ENCODE measurements at regions not wholly inside any gene's neighbourhood (a gene's known extent, or its start where the extent isn't known, plus 50 kb on each side); places are given as distances from the start of the nearest gene placed in this dataset.
A peak's percentile ranks its signal among the peaks of the same experiment; 100 is the strongest.
"Not testable (repeated sequence)": the region's sequence is repeated elsewhere in the genome, so short reads cannot be mapped to it uniquely, and the experiment has no call there.

GRCh38 chr1:222470252-222470805 is 77.6 kb downstream of the HHIPL2 start:
- H3K4me3 Mint-ChIP-seq, H3K4me1 Mint-ChIP-seq, H3K9me3 Mint-ChIP-seq, DNase-seq, ATAC-seq, H3K27me3 Mint-ChIP-seq, H3K27ac Mint-ChIP-seq: not testable (repeated sequence)

- Mint-ChIP-seq H3K27ac (peak overlapping the region in 1 of 2 donors; percentile 61), H3K4me3 (peak overlapping the region in 1 of 2 donors; percentile 22), H3K4me1 (peaks cover 11% of the 10 kb centered on the region), H3K9me3 (no peaks in the 10 kb centered on the region), H3K27me3 (no peaks in the 10 kb centered on the region)
- DNase-seq (no peak), ATAC-seq (no peak)
Measured at GRCh38 chr1:222466150-222466865, 81.6 kb downstream of the HHIPL2 start.

- H3K4me1 Mint-ChIP-seq = peaks cover 11% of the 10 kb centered on the region
- H3K4me3 Mint-ChIP-seq = peak overlapping the region; percentile 81 to 82
- ATAC-seq (peak; percentile 94), DNase-seq (peak; percentile 87 to 88)
- peak overlapping the region; percentile 88 to 97 for H3K27ac Mint-ChIP-seq
- H3K9me3 Mint-ChIP-seq = no peaks in the 10 kb centered on the region
- no peaks in the 10 kb centered on the region for H3K27me3 Mint-ChIP-seq
Measured at GRCh38 chr1:222465211-222466041, 82.5 kb downstream of the HHIPL2 start.

- Mint-ChIP-seq H3K27ac (peak overlapping the region; percentile 75 to 97), H3K4me3 (peak overlapping the region; percentile 81 to 82), H3K27me3 (no peaks in the 10 kb centered on the region), H3K9me3 (no peaks in the 10 kb centered on the region), H3K4me1 (peaks cover 11% of the 10 kb centered on the region)
- peak; percentile 71 to 72 for DNase-seq
- peak; percentile 59 for ATAC-seq
Measured at GRCh38 chr1:222464841-222465210, 83.1 kb downstream of the HHIPL2 start.

- H3K27me3 Mint-ChIP-seq = no peaks in the 10 kb centered on the region
- H3K4me1 Mint-ChIP-seq = peaks cover 11% of the 10 kb centered on the region
- DNase-seq (no peak), ATAC-seq (no peak)
- no peak overlapping the region for H3K4me3 Mint-ChIP-seq
- H3K9me3 Mint-ChIP-seq = peaks cover 3 to 8% of the 10 kb centered on the region in 2 donors
- H3K27ac Mint-ChIP-seq = no peak overlapping the region
Measured at GRCh38 chr1:222463059-222463730, 84.7 kb downstream of the HHIPL2 start.

- Mint-ChIP-seq H3K27me3 (no peaks in the 10 kb centered on the region), H3K4me1 (peaks cover 11% of the 10 kb centered on the region), H3K4me3 (no peak overlapping the region), H3K9me3 (peaks cover 4 to 14% of the 10 kb centered on the region in 2 donors), H3K27ac (no peak overlapping the region)
- ATAC-seq = no peak
- DNase-seq = no peak
Measured at GRCh38 chr1:222462601-222463000, 85.3 kb downstream of the HHIPL2 start.

GRCh38 chr1:222461941-222462340 is 86.0 kb downstream of the HHIPL2 start:
- Mint-ChIP-seq H3K27ac (no peak overlapping the region), H3K4me3 (no peak overlapping the region), H3K4me1 (peaks cover 11% of the 10 kb centered on the region), H3K9me3 (peaks cover 10 to 21% of the 10 kb centered on the region in 2 donors), H3K27me3 (no peaks in the 10 kb centered on the region)
- ATAC-seq = no peak
- no peak for DNase-seq

GRCh38 chr1:222459652-222460051 is 88.3 kb downstream of the HHIPL2 start:
- Mint-ChIP-seq H3K4me3 (no peak overlapping the region), H3K4me1 (peaks cover 15% of the 10 kb centered on the region), H3K27ac (peak overlapping the region in 1 of 2 donors; percentile 59), H3K27me3 (no peaks in the 10 kb centered on the region), H3K9me3 (peaks cover 13 to 23% of the 10 kb centered on the region in 2 donors)
- ATAC-seq (no peak), DNase-seq (no peak)

- Mint-ChIP-seq H3K4me3 (no peak overlapping the region), H3K9me3 (peaks cover 13 to 23% of the 10 kb centered on the region in 2 donors), H3K4me1 (peaks cover 16% of the 10 kb centered on the region), H3K27ac (no peak overlapping the region), H3K27me3 (no peaks in the 10 kb centered on the region)
- no peak for DNase-seq
- no peak for ATAC-seq
Measured at GRCh38 chr1:222457513-222457912, 90.4 kb downstream of the HHIPL2 start.

GRCh38 chr1:222457084-222457483 is 90.8 kb downstream of the HHIPL2 start:
- no peak for ATAC-seq
- no peak overlapping the region for H3K4me3 Mint-ChIP-seq

GRCh38 chr1:222455188-222455879 is 92.6 kb downstream of the HHIPL2 start:
- Mint-ChIP-seq H3K27me3 (no peaks in the 10 kb centered on the region), H3K4me3 (peak overlapping the region; percentile 17 to 27), H3K27ac (peak overlapping the region; percentile 84 to 86), H3K9me3 (peaks cover 13 to 23% of the 10 kb centered on the region in 2 donors), H3K4me1 (peaks cover 16% of the 10 kb centered on the region)
- peak; percentile 94 for ATAC-seq
- peak; percentile 81 to 82 for DNase-seq

More at GRCh38 chr1:222457084-222457483, 90.8 kb downstream of the HHIPL2 start:
- DNase-seq = no peak
- no peaks in the 10 kb centered on the region for H3K27me3 Mint-ChIP-seq
- peak overlapping the region; percentile 67 to 72 for H3K27ac Mint-ChIP-seq
- H3K4me1 Mint-ChIP-seq = peaks cover 16% of the 10 kb centered on the region
- peaks cover 13 to 23% of the 10 kb centered on the region in 2 donors for H3K9me3 Mint-ChIP-seq

GRCh38 chr1:222454782-222455181 is 93.1 kb downstream of the HHIPL2 start:
- H3K9me3 Mint-ChIP-seq = peaks cover 13 to 23% of the 10 kb centered on the region in 2 donors
- ATAC-seq (peak; percentile 21), DNase-seq (no peak)
- peak overlapping the region in 1 of 2 donors; percentile 17 for H3K4me3 Mint-ChIP-seq
- no peaks in the 10 kb centered on the region for H3K27me3 Mint-ChIP-seq
- peaks cover 16% of the 10 kb centered on the region for H3K4me1 Mint-ChIP-seq
- H3K27ac Mint-ChIP-seq = peak overlapping the region in 1 of 2 donors; percentile 84

- Mint-ChIP-seq H3K9me3 (peaks cover 13 to 23% of the 10 kb centered on the region in 2 donors), H3K27ac (peak overlapping the region in 1 of 2 donors; percentile 84), H3K4me3 (no peak overlapping the region), H3K27me3 (no peaks in the 10 kb centered on the region), H3K4me1 (peaks cover 16% of the 10 kb centered on the region)
- ATAC-seq = no peak
- DNase-seq = no peak
Measured at GRCh38 chr1:222454186-222454585, 93.7 kb downstream of the HHIPL2 start.

GRCh38 chr1:222452031-222452430 is 95.9 kb downstream of the HHIPL2 start:
- no peak for ATAC-seq

GRCh38 chr1:222443566-222443965 is 104.3 kb downstream of the HHIPL2 start:
- H3K4me3 Mint-ChIP-seq = no peak overlapping the region
- no peak overlapping the region for H3K27ac Mint-ChIP-seq
- peaks cover 10% of the 10 kb centered on the region for H3K4me1 Mint-ChIP-seq
- H3K9me3 Mint-ChIP-seq = peaks cover 0 to 6% of the 10 kb centered on the region in 2 donors
- no peak for DNase-seq
- no peaks in the 10 kb centered on the region for H3K27me3 Mint-ChIP-seq
- no peak for ATAC-seq

More at GRCh38 chr1:222452031-222452430, 95.9 kb downstream of the HHIPL2 start:
- Mint-ChIP-seq H3K9me3 (peaks cover 3 to 4% of the 10 kb centered on the region in 2 donors), H3K27me3 (no peaks in the 10 kb centered on the region), H3K4me3 (no peak overlapping the region), H3K27ac (no peak overlapping the region), H3K4me1 (peaks cover 16% of the 10 kb centered on the region)
- DNase-seq = no peak
